IMR-90 (cell line): ENCODE measurements at regions not wholly inside any gene's neighbourhood (a gene's known extent, or its start where the extent isn't known, plus 50 kb on each side); places are given as distances from the start of the nearest gene placed in this dataset.
"Not testable (repeated sequence)": the region's sequence is repeated elsewhere in the genome, so short reads cannot be mapped to it uniquely, and the experiment has no call there.

Experiments used
- ATAC-seq: fragments of 200-7000 bp; cut with Tn5 transposase; 2 replicates; pipeline ENCODE4 v1.9.1; 2020; ENCODE audit warnings: low read depth, mild to moderate bottlenecking, moderate library complexity
- BruUV-seq: library from RNA; stranded (reverse); fragments of 400-500 nt; replicated peaks from 2 replicates; lab custom pipeline; 2021; lab: Mats Ljungman, UMichigan
- CTCF ChIA-PET: fragments of 300-600 bp; formaldehyde crosslinking; extraction: SDS; loops from one replicate; lab custom pipeline; 2021; ENCODE audit warnings: antibody characterized with exemption; lab: Yijun Ruan, JAX
- POLR2A ChIA-PET: fragments of 300-600 bp; sonication (Branson Sonifier 250); formaldehyde crosslinking; loops from one replicate; lab custom pipeline; 2022; ENCODE audit warnings: antibody characterized with exemption; ENCODE audit not compliant: unreplicated experiment; lab: Charles Lee
- DNase-seq: peaks from one replicate; pipeline ENCODE4 v3.0.0; 2013
- H2AFZ ChIP-seq: replicated peaks from 2 replicates; pipeline ENCODE3; 2013; ENCODE audit warnings: low read length, mild to moderate bottlenecking; ENCODE audit not compliant: poor library complexity
- H2AK5ac ChIP-seq: 2 replicates; pipeline ENCODE4 v1.6.1; 2013; ENCODE audit warnings: low read depth, low read length, inconsistent platforms
- H2AK9ac ChIP-seq: replicated peaks from 2 replicates; pipeline ENCODE3; 2013; ENCODE audit warnings: mild to moderate bottlenecking, low read depth, low read length, moderate library complexity; ENCODE audit not compliant: poor library complexity
- H2BK120ac ChIP-seq: 2 replicates; pipeline ENCODE4 v1.6.1; 2013; ENCODE audit warnings: low read depth, low read length, inconsistent platforms
- H2BK15ac ChIP-seq: 3 replicates; pipeline ENCODE4 v1.6.1; 2013; ENCODE audit warnings: low read depth, low read length, inconsistent platforms
- H2BK20ac ChIP-seq: 2 replicates; pipeline ENCODE4 v1.6.1; 2013; ENCODE audit warnings: low read depth, mild to moderate bottlenecking, inconsistent platforms, low read length, moderate library complexity
- H2BK5ac ChIP-seq: 2 replicates; pipeline ENCODE4 v1.6.1; 2013; ENCODE audit warnings: mild to moderate bottlenecking, low read depth, low read length, inconsistent platforms; ENCODE audit not compliant: poor library complexity, severe bottlenecking
- H3K14ac ChIP-seq: replicated peaks from 2 replicates; pipeline ENCODE4 v1.6.1; 2013; ENCODE audit warnings: low read depth, low read length, inconsistent platforms
- H3K18ac ChIP-seq: 2 replicates; pipeline ENCODE4 v1.6.1; 2013; ENCODE audit warnings: low read depth, low read length, control low read depth
- H3K23ac ChIP-seq: 2 replicates; pipeline ENCODE4 v1.6.1; 2013; ENCODE audit warnings: low read depth, low read length, inconsistent platforms
- H3K27ac ChIP-seq: 2 replicates; pipeline ENCODE4 v1.5.1; 2013; ENCODE audit warnings: mild to moderate bottlenecking, control low read depth, low read length; ENCODE audit not compliant: insufficient read depth
- H3K27me3 ChIP-seq: 2 replicates; pipeline ENCODE4 v1.6.1; 2013; ENCODE audit warnings: low read length; ENCODE audit not compliant: control insufficient read depth, insufficient read depth
- H3K36me3 ChIP-seq: 2 replicates; pipeline ENCODE4 v1.6.1; 2013; ENCODE audit warnings: low read length, mixed read lengths; ENCODE audit not compliant: control insufficient read depth, insufficient read depth
- H3K4ac ChIP-seq: 2 replicates; pipeline ENCODE4 v1.6.1; 2013; ENCODE audit warnings: low read depth, low read length, inconsistent platforms
- H3K4me1 ChIP-seq: 2 replicates; pipeline ENCODE4 v1.6.1; 2013; ENCODE audit warnings: low read length, mixed read lengths; ENCODE audit not compliant: control insufficient read depth, insufficient read depth
- H3K4me2 ChIP-seq: 2 replicates; pipeline ENCODE4 v1.6.1; 2013; ENCODE audit warnings: low read depth, mild to moderate bottlenecking, control low read depth, low read length, moderate library complexity
- H3K4me3 ChIP-seq: 2 replicates; pipeline ENCODE4 v1.5.1; 2013; ENCODE audit warnings: low read depth, mild to moderate bottlenecking, control low read depth, low read length, moderate library complexity; ENCODE audit not compliant: insufficient read depth
- H3K56ac ChIP-seq: 2 replicates; pipeline ENCODE4 v1.6.1; 2013; ENCODE audit warnings: low read length, inconsistent platforms; ENCODE audit not compliant: insufficient read depth; ENCODE audit errors: extremely low read depth
- H3K79me1 ChIP-seq, 2 experiments: 2 replicates each; pipeline ENCODE4 v1.6.1; 2013; ENCODE audit warnings: low read length in 2 of 2, inconsistent platforms in 1 of 2, low read depth in 1 of 2
- H3K9ac ChIP-seq: 2 replicates; pipeline ENCODE4 v1.6.1; 2013; ENCODE audit warnings: low read depth, low read length, control low read depth
- H3K9me1 ChIP-seq: 2 replicates; pipeline ENCODE4 v1.6.1; 2013; ENCODE audit warnings: low read length, inconsistent platforms; ENCODE audit not compliant: insufficient read depth
- H3K9me3 ChIP-seq: 2 replicates; pipeline ENCODE4 v1.6.1; 2013; ENCODE audit warnings: low read length; ENCODE audit not compliant: control insufficient read depth, insufficient read depth
- H4K20me1 ChIP-seq: 2 replicates; pipeline ENCODE4 v1.6.1; 2013; ENCODE audit warnings: low read length, inconsistent platforms; ENCODE audit not compliant: insufficient read depth
- H4K5ac ChIP-seq: 2 replicates; pipeline ENCODE4 v1.6.1; 2013; ENCODE audit warnings: mild to moderate bottlenecking, low read depth, low read length, control low read depth
- H4K8ac ChIP-seq, 2 experiments: 2 replicates each; pipeline ENCODE4 v1.6.1; 2013; ENCODE audit warnings: low read depth in 2 of 2, low read length in 2 of 2, control low read depth in 1 of 2, inconsistent platforms in 1 of 2
- H4K91ac ChIP-seq: 2 replicates; pipeline ENCODE4 v1.6.1; 2013; ENCODE audit warnings: low read depth, low read length, inconsistent platforms; ENCODE audit not compliant: insufficient read depth
- WGBS, 2 experiments: methylation state at CpG; one replicate each; pipeline versions ENCODE4 v1.1.5 to v1.1.7; 2013; ENCODE audit warnings: missing lambda C conversion rate in 2 of 2; ENCODE audit not compliant: insufficient read length in 1 of 2; ENCODE audit errors: extremely low coverage in 2 of 2; 5-methylcytosine and 5-hydroxymethylcytosine counted together
- dilution Hi-C: fragments of 300-500 bp; cut with HindIII; formaldehyde crosslinking; loops from one replicate; pipeline ENCODE4 v1.14.3; 2018; ENCODE audit warnings: low sequenced_read_pairs; ENCODE audit not compliant: unreplicated experiment
- in situ Hi-C: fragments of 300-500 bp; cut with MboI; formaldehyde crosslinking; loops from 3 replicates; pipeline ENCODE4 v1.14.3; 2019; ENCODE audit warnings: low sequenced_read_pairs, inconsistent platforms, mixed read lengths
- intact Hi-C: fragments of 100-400 bp; cut with micrococcal nuclease; formaldehyde crosslinking; loops from 2 replicates; pipeline ENCODE4 v1.10.0; 2022

- H2AFZ ChIP-seq, H2BK20ac ChIP-seq, BruUV-seq, H3K4me1 ChIP-seq, H2BK120ac ChIP-seq, H3K9me1 ChIP-seq, H2AK9ac ChIP-seq, POLR2A ChIA-PET, H3K4ac ChIP-seq, H3K23ac ChIP-seq, H3K36me3 ChIP-seq, H3K79me1 ChIP-seq, H4K8ac ChIP-seq, H4K5ac ChIP-seq, H3K27ac ChIP-seq, H3K18ac ChIP-seq, H3K4me3 ChIP-seq, H3K56ac ChIP-seq, H3K4me2 ChIP-seq, H3K9me3 ChIP-seq, H3K14ac ChIP-seq, H3K27me3 ChIP-seq, dilution Hi-C loops, intact Hi-C loops, H3K9ac ChIP-seq, CTCF ChIA-PET, in situ Hi-C loops, DNase-seq, H2BK5ac ChIP-seq, H4K20me1 ChIP-seq, H2BK15ac ChIP-seq, H4K91ac ChIP-seq, ATAC-seq, H2AK5ac ChIP-seq: not testable (repeated sequence)
- no CpG with 5 or more reads among the region's 7 CpGs for WGBS, 2 experiments
Observed at GRCh38 chr15:22566510-22566909, 107.8 kb downstream of the GOLGA6L22 start.

- POLR2A ChIA-PET, H2BK15ac ChIP-seq, H4K91ac ChIP-seq, BruUV-seq, H3K27ac ChIP-seq, H2BK20ac ChIP-seq, H3K9me3 ChIP-seq, H3K4me3 ChIP-seq, DNase-seq, H3K9me1 ChIP-seq, H4K5ac ChIP-seq, H2BK5ac ChIP-seq, H3K4ac ChIP-seq, CTCF ChIA-PET, dilution Hi-C loops, H3K36me3 ChIP-seq, H4K8ac ChIP-seq, H3K79me1 ChIP-seq, H2AK9ac ChIP-seq, H3K56ac ChIP-seq, H3K23ac ChIP-seq, H3K4me1 ChIP-seq, H3K27me3 ChIP-seq, H2AK5ac ChIP-seq, intact Hi-C loops, H4K20me1 ChIP-seq, ATAC-seq, H3K9ac ChIP-seq, in situ Hi-C loops, H3K18ac ChIP-seq, H2BK120ac ChIP-seq, H2AFZ ChIP-seq, H3K14ac ChIP-seq, H3K4me2 ChIP-seq: not testable (repeated sequence)
- no CpG with 5 or more reads among the region's 11 CpGs for WGBS, 2 experiments
Observed at GRCh38 chr15:22569486-22569885, 110.8 kb downstream of the GOLGA6L22 start.
